Transverse colon (tissue), 4 donors: ENCODE measurements at regions not wholly inside any gene's neighbourhood (a gene's known extent, or its start where the extent isn't known, plus 50 kb on each side); places are given as distances from the start of the nearest gene placed in this dataset.

Experiments used
- CTCF ChIP-seq, 5 experiments: fragments of 200-600 bp in 3 of 5; fragments of 450-650 bp in 2 of 5; sonication (generic) in 3 of 5; IDR thresholded peaks; 1 replicate in 2 of 5; 2 replicates in 3 of 5; pipeline ENCODE4 v1.5.1; 2016 to 2017; ENCODE audit warnings: antibody characterized with exemption in 5 of 5, inconsistent platforms in 3 of 5, mild to moderate bottlenecking in 2 of 5, moderate library complexity in 1 of 5
- EP300 ChIP-seq: sonication (generic); formaldehyde crosslinking; IDR thresholded peaks from one replicate; pipeline ENCODE4 v1.6.1; 2017; ENCODE audit warnings: antibody characterized with exemption, low read depth
- POLR2A ChIP-seq: fragments of 450-650 bp; IDR thresholded peaks from one replicate; pipeline ENCODE4 v1.6.1; 2016; ENCODE audit warnings: antibody characterized with exemption, mild to moderate bottlenecking, moderate library complexity
- POLR2AphosphoS5 ChIP-seq, 3 donors: sonication (generic); formaldehyde crosslinking; IDR thresholded peaks; one replicate each; pipeline ENCODE4 v1.6.1; 2016; ENCODE audit warnings: antibody characterized with exemption in 3 of 3

GRCh38 chr3:163753033-163753432 lies 1325.3 kb downstream of the SI start:
- no peak for TF ChIP-seq CTCF (IDR thresholded peaks at IDR 0.05)
- no peak for TF ChIP-seq POLR2A
- TF ChIP-seq EP300 = no peak
- no peak for TF ChIP-seq POLR2AphosphoS5 (IDR thresholded peaks at IDR 0.05)
